ENCODE measurements at regions not wholly inside any gene's neighbourhood (a gene's known extent, or its start where the extent isn't known, plus 50 kb on each side); places are given as distances from the start of the nearest gene placed in this dataset.
A peak's percentile ranks its signal among the peaks of the same experiment; 100 is the strongest.

DNA sequence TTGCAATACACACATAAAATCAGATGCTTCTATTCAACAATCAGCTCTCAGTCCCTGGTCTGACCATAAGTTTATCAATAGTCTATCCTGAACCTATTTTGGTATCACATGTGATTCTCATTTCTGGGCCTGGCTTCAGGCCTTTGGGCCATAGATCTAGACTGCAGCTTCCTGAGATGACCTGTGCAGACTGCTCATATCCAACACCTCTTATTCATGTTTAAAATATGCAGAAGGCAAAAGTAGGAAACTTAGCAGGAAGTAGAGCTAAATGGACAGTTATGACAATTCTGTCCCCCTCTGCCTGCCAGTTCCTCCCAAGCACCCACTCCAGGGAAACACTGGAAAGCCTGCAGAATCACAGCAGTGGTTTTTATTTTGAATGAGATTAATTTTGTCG lies 53.3 kb downstream of the C7orf25 start:
- DNase-seq: no peak

GRCh38 chr7:42856605-42856987 lies 55.3 kb downstream of the C7orf25 start:
- no peak for DNase-seq

- DNase-seq: peak; percentile 10
Observed at GRCh38 chr7:42854571-42855118, 57.2 kb downstream of the C7orf25 start.

GRCh38 chr7:42852531-42852930 lies 59.3 kb downstream of the C7orf25 start:
- no peak for DNase-seq

DNA sequence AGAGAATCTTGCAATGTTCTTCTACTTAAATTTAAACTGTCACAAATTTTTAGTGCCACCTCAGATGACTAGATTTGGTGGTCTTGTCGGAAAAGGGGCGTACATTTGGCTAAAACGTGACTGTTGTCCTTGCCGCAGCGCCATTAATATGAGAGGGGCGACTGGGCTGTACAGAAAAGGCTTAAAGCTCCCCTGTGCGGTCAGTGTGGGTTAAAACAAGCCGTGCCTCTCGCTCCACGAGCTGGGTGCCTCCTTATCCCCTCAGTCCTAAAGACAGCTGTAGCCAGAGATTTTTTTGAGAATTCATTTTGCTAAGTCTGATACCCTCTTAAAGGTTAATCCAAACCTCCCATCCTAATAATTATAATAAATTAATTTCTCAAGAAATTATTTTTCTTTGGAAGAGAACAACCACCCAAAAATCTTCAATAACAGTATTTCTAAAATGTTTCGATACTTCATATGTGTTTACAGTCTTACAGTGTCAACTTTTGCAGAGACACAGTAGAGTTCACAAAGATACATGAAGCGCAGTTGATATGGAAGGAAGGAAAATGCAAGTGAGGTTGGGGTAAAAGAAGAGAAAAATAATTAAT lies 68.6 kb downstream of the C7orf25 start:
- peak; percentile 81 for DNase-seq

DNA sequence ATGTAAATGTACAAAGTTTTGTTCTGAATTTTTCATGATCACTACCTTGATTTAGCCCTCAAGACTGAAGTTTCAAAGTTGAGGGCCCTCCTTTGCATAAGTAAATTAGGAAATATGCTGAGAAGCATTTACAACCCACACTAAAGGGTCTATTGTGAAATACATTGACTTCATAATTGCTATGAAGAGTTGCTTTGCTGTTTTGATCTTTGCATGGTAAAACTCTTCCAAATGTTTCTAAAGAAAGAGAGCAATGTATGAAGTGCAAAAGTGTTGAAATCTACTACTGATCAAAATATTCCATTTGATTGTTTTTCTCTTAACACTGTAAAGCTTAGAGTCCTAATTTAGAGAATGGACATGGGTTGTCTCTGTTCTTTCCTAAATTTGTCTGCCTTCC lies 77.2 kb downstream of the C7orf25 start:
- no peak for DNase-seq

DNA sequence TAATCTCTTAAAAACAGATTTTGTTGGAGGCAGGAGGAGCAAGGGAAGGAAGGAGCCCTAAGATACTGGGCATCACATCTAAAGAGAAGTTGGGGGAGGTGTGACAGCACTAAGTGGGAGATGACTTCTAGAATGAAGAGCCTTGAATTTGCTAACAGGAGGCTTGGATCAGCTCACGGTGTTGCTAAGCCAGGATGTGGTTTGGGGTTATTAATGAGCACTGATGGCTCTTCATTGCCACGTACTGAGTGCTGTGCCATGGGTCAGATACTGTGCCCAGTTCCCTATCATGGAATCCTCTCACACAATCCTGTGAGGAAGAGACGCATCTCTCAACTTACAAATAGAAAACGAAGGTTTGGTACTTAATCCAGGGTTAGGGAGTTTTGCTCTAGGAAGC lies 78.5 kb downstream of the C7orf25 start:
- DNase-seq: no peak

GRCh38 chr7:42832667-42833066 lies 79.2 kb downstream of the C7orf25 start:
- no peak for DNase-seq

GRCh38 chr7:42831718-42832522 lies 80.0 kb downstream of the C7orf25 start:
- peak; percentile 24 for DNase-seq

DNA sequence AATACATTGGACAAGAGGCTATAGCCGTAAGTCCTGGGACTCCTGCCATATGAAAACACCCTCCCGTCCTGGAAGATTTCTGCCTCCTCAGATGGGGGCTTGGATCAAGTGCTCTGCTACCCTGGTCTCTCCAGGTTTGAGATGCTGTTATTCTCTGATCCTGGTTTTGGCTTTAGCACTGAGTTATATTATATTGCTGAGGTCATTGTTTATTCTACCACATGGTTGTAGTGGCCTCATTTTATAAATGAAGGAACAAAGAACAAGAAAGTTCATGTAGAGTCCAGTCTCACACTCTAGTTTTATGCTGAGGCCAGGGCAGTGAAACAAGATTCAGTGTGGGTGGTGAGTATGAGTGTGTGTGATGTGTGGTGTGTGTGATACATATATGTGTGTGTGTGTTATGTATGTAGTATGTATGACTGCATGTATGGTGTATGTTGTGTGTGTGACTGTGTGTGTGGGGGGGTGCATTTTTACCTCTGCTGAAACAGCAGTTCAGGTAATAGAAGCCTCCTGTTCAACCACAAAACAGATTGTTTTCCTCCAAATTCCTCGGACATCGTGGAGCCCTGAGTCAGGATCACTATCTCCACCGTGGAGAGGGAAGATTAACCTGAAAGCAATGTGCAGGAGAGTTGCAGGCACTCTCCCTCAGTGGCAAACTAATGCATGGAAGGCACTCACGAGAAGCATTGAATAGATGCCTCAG lies 80.7 kb downstream of the C7orf25 start:
- DNase-seq: no peak

- no peak for DNase-seq
Observed at GRCh38 chr7:42812779-42813178, 99.1 kb downstream of the C7orf25 start.

DNA sequence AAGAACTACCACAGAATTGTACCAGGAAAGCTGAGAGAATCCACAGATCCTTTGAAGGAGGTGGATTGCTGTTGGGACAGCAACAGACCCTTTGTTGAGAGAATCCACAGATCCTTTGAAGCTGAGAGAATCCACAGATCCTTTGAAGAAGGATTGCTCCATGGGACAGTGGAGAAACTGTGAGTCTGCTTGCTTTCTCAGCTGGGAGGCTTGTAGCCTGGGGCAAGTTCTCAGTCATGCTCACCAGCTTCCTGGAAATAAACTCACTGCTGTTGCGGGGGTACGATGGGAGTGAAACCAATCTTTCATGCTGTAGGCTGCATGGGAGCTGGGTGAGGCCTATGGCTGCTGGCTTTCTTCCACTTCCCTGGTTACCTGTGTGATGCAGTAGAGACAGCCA lies 106.3 kb downstream of the C7orf25 start:
- DNase-seq: no peak

- no peak for DNase-seq
Observed at GRCh38 chr7:42794673-42795072, 117.2 kb downstream of the C7orf25 start.

GRCh38 chr7:42792841-42793240 lies 119.0 kb downstream of the C7orf25 start:
- no peak for DNase-seq

- DNase-seq: no peak
Observed at GRCh38 chr7:42790196-42790595, 121.7 kb downstream of the C7orf25 start.

DNA sequence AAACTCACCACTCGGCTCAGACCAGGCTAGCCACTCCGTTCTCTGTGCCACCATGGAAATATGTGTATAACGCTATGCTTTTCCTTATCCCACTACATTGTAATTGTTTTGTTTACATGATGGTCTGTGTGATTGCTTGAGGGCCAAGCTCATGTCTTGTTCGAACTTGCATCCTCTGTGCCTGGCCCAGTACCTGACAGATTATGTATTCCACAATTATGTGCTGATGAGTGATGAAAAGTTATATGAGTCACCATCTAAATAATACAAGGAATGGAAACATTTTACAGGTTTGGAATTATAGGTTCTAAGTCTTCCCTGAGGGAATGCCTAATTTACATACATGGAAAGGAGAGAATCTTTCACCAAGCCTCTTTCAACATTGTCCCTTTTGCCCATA lies 137.4 kb downstream of the C7orf25 start:
- no peak for DNase-seq

DNA sequence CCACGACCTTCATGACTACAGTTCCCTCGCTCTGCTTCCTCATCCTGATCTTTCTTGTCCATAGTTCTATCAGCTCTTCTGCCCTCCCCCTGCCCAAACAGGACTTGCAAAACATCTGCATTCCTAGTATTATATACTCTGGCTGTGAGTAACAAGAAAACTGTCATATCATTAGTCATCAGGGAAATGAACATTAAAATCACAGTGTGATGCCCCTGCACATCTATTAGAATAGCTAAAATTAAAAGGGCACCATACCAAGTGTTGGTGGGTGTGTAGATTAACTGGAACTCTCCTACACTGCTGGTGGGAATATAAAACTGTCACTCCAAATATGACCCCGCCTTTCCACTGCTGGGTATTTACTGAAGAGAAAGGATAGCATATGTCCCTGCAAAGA lies 141.8 kb downstream of the C7orf25 start:
- no peak for DNase-seq

GRCh38 chr7:42768045-42768444 lies 143.8 kb downstream of the C7orf25 start:
- no peak for DNase-seq

DNA sequence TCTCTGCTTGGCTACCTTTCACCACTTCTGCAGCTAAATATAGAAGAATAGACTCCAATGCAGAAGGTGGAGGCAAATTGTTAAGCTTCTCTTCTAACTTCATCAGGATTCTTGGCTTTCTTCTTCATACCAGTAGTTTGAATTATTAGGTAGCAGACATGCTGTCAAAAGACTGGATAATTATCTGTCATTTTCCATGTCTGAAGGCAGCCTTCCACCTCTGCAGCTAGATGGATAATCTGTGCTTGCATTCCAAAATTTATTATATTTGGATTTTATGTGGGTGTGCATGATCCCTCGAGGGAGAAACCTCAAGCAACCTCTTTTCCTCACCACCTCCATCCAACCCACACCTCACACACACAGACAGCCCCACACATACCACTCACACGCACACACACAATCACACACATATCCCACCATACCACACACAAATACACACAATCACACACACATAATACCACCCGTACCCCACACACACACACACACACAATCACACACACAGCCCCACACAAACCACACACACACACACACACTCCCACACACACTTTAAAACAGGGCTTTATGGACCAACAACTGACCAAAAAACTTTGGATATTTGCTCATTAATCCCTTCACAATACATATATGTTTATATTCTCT lies 145.0 kb downstream of the C7orf25 start:
- DNase-seq: no peak

GRCh38 chr7:42765931-42766330 lies 145.9 kb downstream of the C7orf25 start:
- no peak for DNase-seq

GRCh38 chr7:42763137-42763551 lies 148.7 kb downstream of the C7orf25 start:
- DNase-seq: no peak

- DNase-seq: no peak
Observed at GRCh38 chr7:42761486-42761885, 150.4 kb downstream of the C7orf25 start.

DNA sequence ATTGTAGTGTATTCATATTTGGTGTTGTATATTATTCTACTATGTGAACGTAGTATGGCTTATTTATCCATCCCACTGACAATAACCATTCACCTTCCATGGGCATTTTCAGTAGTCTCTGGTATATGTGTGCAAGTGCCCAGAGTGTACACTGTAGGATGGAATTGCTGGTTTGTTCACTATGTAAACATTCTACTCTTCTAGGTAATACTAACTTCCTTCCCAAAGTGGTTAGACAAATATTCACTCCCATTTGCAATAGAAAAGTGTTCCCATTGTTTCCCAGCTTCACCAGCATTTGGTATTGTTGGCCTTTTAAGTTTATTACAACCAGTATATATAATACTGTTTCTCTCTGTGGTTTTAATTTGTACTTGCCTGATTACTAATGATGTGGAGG lies 153.7 kb downstream of the C7orf25 start:
- no peak for DNase-seq
